HepG2 (cell line): ENCODE measurements at regions not wholly inside any gene's neighbourhood (a gene's known extent, or its start where the extent isn't known, plus 50 kb on each side); places are given as distances from the start of the nearest gene placed in this dataset.

Experiments used
- ATAC-seq: fragments of 200-7000 bp; cut with Tn5 transposase; 3 replicates; pipeline ENCODE4 v1.9.1; 2020; ENCODE audit warnings: mild to moderate bottlenecking, moderate library complexity
- BruUV-seq: library from RNA; stranded (reverse); fragments of 400-500 nt; replicated peaks from 2 replicates; lab custom pipeline; 2021; lab: Mats Ljungman, UMichigan
- CTCF ChIA-PET: fragments of 300-600 bp; formaldehyde crosslinking; extraction: SDS; loops from one replicate; lab custom pipeline; 2021; ENCODE audit warnings: low total read pairs, inconsistent platforms, low intra/inter-chr PET ratio; lab: Yijun Ruan, JAX
- POLR2A ChIA-PET: fragments of 350-600 bp; sonication (Branson Sonifier 250); formaldehyde crosslinking; loops from one replicate; lab custom pipeline; 2020; ENCODE audit warnings: antibody characterized with exemption, inconsistent platforms; lab: Yijun Ruan, JAX
- DNase-seq: peaks from one replicate; pipeline ENCODE4 v3.0.0-alpha.2; 2015; ENCODE audit warnings: low spot score
- FAIRE-seq: peaks from 3 replicates; lab custom pipeline; 2011; peaks lifted over from hg19 to GRCh38; lab: Jason Lieb, UNC
- H2AFZ ChIP-seq: one replicate; pipeline ENCODE4 v1.6.1; 2011; ENCODE audit warnings: low read length, inconsistent platforms
- H3K27ac ChIP-seq: fragments of 300-600 bp; 3 replicates; pipeline ENCODE4 v1.8.0; 2011; ENCODE audit warnings: mixed run types, mild to moderate bottlenecking, mixed read lengths, low read length, inconsistent platforms; ENCODE audit not compliant: insufficient read depth; ENCODE audit errors: extremely low read length
- H3K27me3 ChIP-seq, 2 experiments: fragments of 200-600 bp in 1 of 2; 2 replicates in 1 of 2; 3 replicates in 1 of 2; pipeline versions ENCODE4 v1.6.0 to v1.8.0; 2011; ENCODE audit warnings: low read length in 2 of 2, mild to moderate bottlenecking in 2 of 2, moderate library complexity in 2 of 2, inconsistent platforms in 1 of 2; ENCODE audit not compliant: insufficient read depth in 2 of 2, control insufficient read depth in 1 of 2
- H3K36me3 ChIP-seq, 2 experiments: fragments of 200-600 bp in 1 of 2; replicated peaks in 1 of 2; 2 replicates in 1 of 2; 3 replicates in 1 of 2; pipeline versions ENCODE4 v1.5.1 to v1.8.0; 2011; ENCODE audit warnings: low read length in 2 of 2, inconsistent platforms in 1 of 2; ENCODE audit not compliant: insufficient read depth in 2 of 2, control insufficient read depth in 1 of 2
- H3K4me1 ChIP-seq: 2 replicates; pipeline ENCODE4 v1.5.1; 2012; ENCODE audit warnings: low read length, inconsistent platforms; ENCODE audit not compliant: insufficient read depth
- H3K4me2 ChIP-seq: 2 replicates; pipeline ENCODE4 v1.6.0; 2011; ENCODE audit warnings: low read depth, low read length, inconsistent platforms
- H3K4me3 ChIP-seq, 3 experiments: fragments of 200-600 bp in 1 of 3; sonication (generic), shearing (Covaris generic) in 1 of 3; replicated peaks in 1 of 3; 2 replicates each; pipeline ENCODE4 v1.5.1; 2011 to 2016; ENCODE audit warnings: low read length in 3 of 3, inconsistent platforms in 2 of 3, low read depth in 2 of 3, mild to moderate bottlenecking in 2 of 3, control low read depth in 1 of 3, mixed read lengths in 1 of 3; ENCODE audit not compliant: insufficient read depth in 1 of 3
- H3K79me2 ChIP-seq: one replicate; pipeline ENCODE4 v1.6.1; 2011; ENCODE audit warnings: low read length, inconsistent platforms; ENCODE audit not compliant: insufficient read depth
- H3K9ac ChIP-seq: 2 replicates; pipeline ENCODE4 v1.6.0; 2011; ENCODE audit warnings: mild to moderate bottlenecking, low read depth, low read length, inconsistent platforms; ENCODE audit not compliant: insufficient read depth
- H3K9me3 ChIP-seq: 2 replicates; pipeline ENCODE4 v1.5.1; 2012; ENCODE audit warnings: mild to moderate bottlenecking, low read length
- H4K20me1 ChIP-seq: 2 replicates; pipeline ENCODE4 v1.6.0; 2011; ENCODE audit warnings: inconsistent platforms, mild to moderate bottlenecking, low read length, moderate library complexity; ENCODE audit not compliant: insufficient read depth
- ARHGAP35 ChIP-seq: sonication (generic); formaldehyde crosslinking; IDR thresholded peaks from 2 replicates; pipeline ENCODE4 v1.9.0; 2022; ENCODE audit warnings: mild to moderate bottlenecking, inconsistent platforms, moderate library complexity, missing genetic modification reagents, borderline replicate concordance
- HNRNPK ChIP-seq: fragments of 200-400 bp; formaldehyde crosslinking; IDR thresholded peaks from 2 replicates; pipeline ENCODE4 v1.6.1; 2018; ENCODE audit warnings: low read length, low read depth, moderate library complexity, mild to moderate bottlenecking; ENCODE audit not compliant: poor library complexity, severe bottlenecking
- IRF2 ChIP-seq: IDR thresholded peaks from 2 replicates; pipeline ENCODE4 v1.6.1; 2018; ENCODE audit warnings: missing genetic modification reagents, missing compliant biosample characterization
- KLF9 ChIP-seq: IDR thresholded peaks from 2 replicates; pipeline ENCODE4 v1.6.1; 2016; ENCODE audit warnings: low read depth
- MEIS2 ChIP-seq: sonication (generic); formaldehyde crosslinking; IDR thresholded peaks from 2 replicates; pipeline ENCODE4 v1.9.0; 2021; ENCODE audit warnings: mild to moderate bottlenecking, missing genetic modification reagents
- NR1H2 ChIP-seq: sonication (generic); formaldehyde crosslinking; IDR thresholded peaks from 2 replicates; pipeline ENCODE4 v1.8.1; 2022; ENCODE audit warnings: low read depth, missing genetic modification reagents, borderline replicate concordance
- RARA ChIP-seq: IDR thresholded peaks from 2 replicates; pipeline ENCODE4 v1.6.1; 2016; ENCODE audit warnings: missing genetic modification reagents, missing compliant biosample characterization
- SAP130 ChIP-seq: IDR thresholded peaks from 2 replicates; pipeline ENCODE4 v1.6.1; 2016; ENCODE audit warnings: low read depth
- ZNF484 ChIP-seq: sonication (generic); formaldehyde crosslinking; IDR thresholded peaks from 2 replicates; pipeline ENCODE4 v1.5.1; 2020; ENCODE audit warnings: mild to moderate bottlenecking, low read depth, missing genetic modification reagents, borderline replicate concordance
- ZNF496 ChIP-seq: sonication (generic); formaldehyde crosslinking; IDR thresholded peaks from 2 replicates; pipeline ENCODE4 v1.8.1; 2023; ENCODE audit warnings: mild to moderate bottlenecking, moderate library complexity, missing genetic modification reagents; ENCODE audit not compliant: insufficient replicate concordance
- ZNF777 ChIP-seq: sonication (generic); formaldehyde crosslinking; IDR thresholded peaks from 2 replicates; pipeline ENCODE4 v1.4.0; 2020; ENCODE audit warnings: missing genetic modification reagents
- WGBS: methylation state at CpG from one replicate; pipeline ENCODE4 v1.1.6; 2017; ENCODE audit warnings: low lambda C conversion rate; 5-methylcytosine and 5-hydroxymethylcytosine counted together
- in situ Hi-C: cut with HindIII; loops from 2 replicates; pipeline ENCODE4 v1.10.0; 2017; ENCODE audit warnings: low pct_unique_long_range_greater_than_20kb; ENCODE audit not compliant: extremely low pct_ligation_motif_present
- intact Hi-C: fragments of 100-400 bp; cut with micrococcal nuclease; formaldehyde crosslinking; loops from one replicate; pipeline ENCODE4 v1.10.0; 2022; ENCODE audit not compliant: unreplicated experiment
- TF ChIP-seq, protein P1 (sequence below): sonication (generic); formaldehyde crosslinking; IDR thresholded peaks from 2 replicates; pipeline ENCODE4 v1.8.1; 2023; ENCODE audit warnings: mild to moderate bottlenecking, inconsistent platforms, moderate library complexity, missing genetic modification reagents, borderline replicate concordance
- TF ChIP-seq, protein P2 (sequence below): fragments of 450-650 bp; IDR thresholded peaks from 2 replicates; pipeline ENCODE4 v1.6.1; 2017
- TF ChIP-seq, protein P3 (sequence below): sonication (generic); formaldehyde crosslinking; IDR thresholded peaks from 2 replicates; pipeline ENCODE4 v1.4.0; 2020; ENCODE audit warnings: mild to moderate bottlenecking, missing genetic modification reagents
- TF ChIP-seq, protein P4 (sequence below): sonication (generic); formaldehyde crosslinking; IDR thresholded peaks from 2 replicates; pipeline ENCODE4 v1.5.0; 2020; ENCODE audit warnings: mild to moderate bottlenecking, missing genetic modification reagents, borderline replicate concordance
- TF ChIP-seq, protein P5 (sequence below): sonication (generic); formaldehyde crosslinking; IDR thresholded peaks from 2 replicates; pipeline ENCODE4 v1.9.0; 2021; ENCODE audit warnings: missing genetic modification reagents, mild to moderate bottlenecking, borderline replicate concordance

DNA sequence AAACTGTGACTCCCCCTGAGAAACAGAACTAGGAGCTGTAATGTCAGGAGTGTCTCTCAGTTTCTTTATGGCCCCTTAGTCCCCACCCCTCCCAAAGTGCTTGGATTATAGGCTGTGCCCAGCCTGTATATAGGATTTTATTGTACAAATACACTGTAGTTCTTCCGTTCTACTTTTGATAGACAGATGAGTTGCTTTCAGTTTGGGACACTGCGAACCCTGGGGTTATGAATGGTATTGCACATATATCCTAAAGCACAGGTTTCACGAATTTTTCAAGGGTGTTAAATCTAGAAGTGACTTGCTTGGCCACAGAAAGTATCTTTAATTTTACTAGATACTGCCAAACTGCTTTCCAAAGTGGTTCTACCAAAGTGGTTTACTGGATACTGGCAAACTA is 152.9 kb upstream of the ATXN1 start:
- CTCF ChIA-PET = no interaction called here
- Histone ChIP-seq H3K9ac (no peak overlapping the region), H3K4me2 (0 out of 2 replicates have a peak overlapping the region, but pooled peaks have one; percentile 4), H3K27ac (no peak overlapping the region), H3K9me3 (no peaks in the 10 kb centered on the region), H2AFZ (no peak overlapping the region), H3K79me2 (no peaks in the 10 kb centered on the region), H3K4me1 (peaks cover 13% of the 10 kb centered on the region), H3K36me3 (no peaks in the 10 kb centered on the region), H3K27me3 (no peaks in the 10 kb centered on the region), H3K4me3 (no peak overlapping the region), H4K20me1 (no peaks in the 10 kb centered on the region)
- DNase-seq (no peak), FAIRE-seq (no peak), ATAC-seq (peak; percentile 72)
- intact Hi-C loops (no loop called here), in situ Hi-C loops (no loop called here)
- BruUV-seq = no TSS peak
- POLR2A ChIA-PET = no interaction called here
- TF ChIP-seq RARA (CRISPR knock-in tag) (no peak), ARHGAP35 (CRISPR knock-in tag) (no peak), IRF2 (CRISPR knock-in tag) (no peak), MEIS2 (CRISPR knock-in tag) (no peak), SAP130 (CRISPR knock-in tag) (no peak), HNRNPK (no peak), NR1H2 (CRISPR knock-in tag) (no peak), ZNF484 (CRISPR knock-in tag) (no peak), KLF9 (CRISPR knock-in tag) (no peak), ZNF777 (CRISPR knock-in tag) (no peak), ZNF496 (CRISPR knock-in tag) (no peak)
- TF ChIP-seq, protein P1, sequence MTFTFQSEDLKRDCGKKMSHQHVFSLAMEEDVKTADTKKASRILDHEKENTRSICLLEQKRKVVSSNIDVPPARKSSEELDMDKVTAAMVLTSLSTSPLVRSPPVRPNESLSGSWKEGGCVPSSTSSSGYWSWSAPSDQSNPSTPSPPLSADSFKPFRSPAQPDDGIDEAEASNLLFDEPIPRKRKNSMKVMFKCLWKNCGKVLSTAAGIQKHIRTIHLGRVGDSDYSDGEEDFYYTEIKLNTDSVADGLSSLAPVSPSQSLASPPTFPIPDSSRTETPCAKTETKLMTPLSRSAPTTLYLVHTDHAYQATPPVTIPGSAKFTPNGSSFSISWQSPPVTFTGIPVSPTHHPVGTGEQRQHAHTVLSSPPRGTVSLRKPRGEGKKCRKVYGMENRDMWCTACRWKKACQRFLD = no peak
- TF ChIP-seq, protein P2, sequence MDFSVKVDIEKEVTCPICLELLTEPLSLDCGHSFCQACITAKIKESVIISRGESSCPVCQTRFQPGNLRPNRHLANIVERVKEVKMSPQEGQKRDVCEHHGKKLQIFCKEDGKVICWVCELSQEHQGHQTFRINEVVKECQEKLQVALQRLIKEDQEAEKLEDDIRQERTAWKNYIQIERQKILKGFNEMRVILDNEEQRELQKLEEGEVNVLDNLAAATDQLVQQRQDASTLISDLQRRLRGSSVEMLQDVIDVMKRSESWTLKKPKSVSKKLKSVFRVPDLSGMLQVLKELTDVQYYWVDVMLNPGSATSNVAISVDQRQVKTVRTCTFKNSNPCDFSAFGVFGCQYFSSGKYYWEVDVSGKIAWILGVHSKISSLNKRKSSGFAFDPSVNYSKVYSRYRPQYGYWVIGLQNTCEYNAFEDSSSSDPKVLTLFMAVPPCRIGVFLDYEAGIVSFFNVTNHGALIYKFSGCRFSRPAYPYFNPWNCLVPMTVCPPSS = no peak
- TF ChIP-seq, protein P3, sequence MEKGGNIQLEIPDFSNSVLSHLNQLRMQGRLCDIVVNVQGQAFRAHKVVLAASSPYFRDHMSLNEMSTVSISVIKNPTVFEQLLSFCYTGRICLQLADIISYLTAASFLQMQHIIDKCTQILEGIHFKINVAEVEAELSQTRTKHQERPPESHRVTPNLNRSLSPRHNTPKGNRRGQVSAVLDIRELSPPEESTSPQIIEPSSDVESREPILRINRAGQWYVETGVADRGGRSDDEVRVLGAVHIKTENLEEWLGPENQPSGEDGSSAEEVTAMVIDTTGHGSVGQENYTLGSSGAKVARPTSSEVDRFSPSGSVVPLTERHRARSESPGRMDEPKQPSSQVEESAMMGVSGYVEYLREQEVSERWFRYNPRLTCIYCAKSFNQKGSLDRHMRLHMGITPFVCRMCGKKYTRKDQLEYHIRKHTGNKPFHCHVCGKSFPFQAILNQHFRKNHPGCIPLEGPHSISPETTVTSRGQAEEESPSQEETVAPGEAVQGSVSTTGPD = no peak
- TF ChIP-seq, protein P4, sequence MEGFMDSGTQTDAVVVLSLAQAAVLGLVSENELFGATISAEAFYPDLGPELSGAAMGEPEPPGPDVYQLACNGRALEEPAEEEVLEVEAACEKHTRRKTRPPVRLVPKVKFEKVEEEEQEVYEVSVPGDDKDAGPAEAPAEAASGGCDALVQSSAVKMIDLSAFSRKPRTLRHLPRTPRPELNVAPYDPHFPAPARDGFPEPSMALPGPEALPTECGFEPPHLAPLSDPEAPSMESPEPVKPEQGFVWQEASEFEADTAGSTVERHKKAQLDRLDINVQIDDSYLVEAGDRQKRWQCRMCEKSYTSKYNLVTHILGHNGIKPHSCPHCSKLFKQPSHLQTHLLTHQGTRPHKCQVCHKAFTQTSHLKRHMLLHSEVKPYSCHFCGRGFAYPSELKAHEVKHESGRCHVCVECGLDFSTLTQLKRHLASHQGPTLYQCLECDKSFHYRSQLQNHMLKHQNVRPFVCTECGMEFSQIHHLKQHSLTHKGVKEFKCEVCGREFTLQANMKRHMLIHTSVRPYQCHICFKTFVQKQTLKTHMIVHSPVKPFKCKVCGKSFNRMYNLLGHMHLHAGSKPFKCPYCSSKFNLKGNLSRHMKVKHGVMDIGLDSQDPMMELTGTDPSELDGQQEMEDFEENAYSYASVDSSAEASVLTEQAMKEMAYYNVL (CRISPR knock-in tag) = no peak
- TF ChIP-seq, protein P5, sequence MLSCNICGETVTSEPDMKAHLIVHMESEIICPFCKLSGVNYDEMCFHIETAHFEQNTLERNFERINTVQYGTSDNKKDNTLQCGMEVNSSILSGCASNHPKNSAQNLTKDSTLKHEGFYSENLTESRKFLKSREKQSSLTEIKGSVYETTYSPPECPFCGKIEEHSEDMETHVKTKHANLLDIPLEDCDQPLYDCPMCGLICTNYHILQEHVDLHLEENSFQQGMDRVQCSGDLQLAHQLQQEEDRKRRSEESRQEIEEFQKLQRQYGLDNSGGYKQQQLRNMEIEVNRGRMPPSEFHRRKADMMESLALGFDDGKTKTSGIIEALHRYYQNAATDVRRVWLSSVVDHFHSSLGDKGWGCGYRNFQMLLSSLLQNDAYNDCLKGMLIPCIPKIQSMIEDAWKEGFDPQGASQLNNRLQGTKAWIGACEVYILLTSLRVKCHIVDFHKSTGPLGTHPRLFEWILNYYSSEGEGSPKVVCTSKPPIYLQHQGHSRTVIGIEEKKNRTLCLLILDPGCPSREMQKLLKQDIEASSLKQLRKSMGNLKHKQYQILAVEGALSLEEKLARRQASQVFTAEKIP (CRISPR knock-in tag) = no peak
- WGBS = 9% methylated on average over 3 of the region's 3 CpGs
